Peyer's patch (tissue), 4 donors: ENCODE measurements at regions not wholly inside any gene's neighbourhood (a gene's known extent, or its start where the extent isn't known, plus 50 kb on each side); places are given as distances from the start of the nearest gene placed in this dataset.

Source experiments
- CTCF ChIP-seq, 6 experiments: fragments of 450-650 bp in 4 of 6; fragments of 200-600 bp in 2 of 6; sonication (generic) in 1 of 6; IDR thresholded peaks; one replicate each; pipeline ENCODE4 v1.5.1; 2017 to 2019; ENCODE audit warnings: antibody characterized with exemption in 6 of 6, mild to moderate bottlenecking in 3 of 6, moderate library complexity in 1 of 6
- POLR2A ChIP-seq, 2 donors: fragments of 450-650 bp; IDR thresholded peaks; one replicate each; pipeline ENCODE4 v1.5.1; 2017; ENCODE audit warnings: antibody characterized with exemption in 2 of 2, mild to moderate bottlenecking in 2 of 2, moderate library complexity in 2 of 2

- TF ChIP-seq CTCF (IDR thresholded peaks at IDR 0.05): no peak
- TF ChIP-seq POLR2A (IDR thresholded peaks at IDR 0.05): no peak
Measured at GRCh38 chr20:48569679-48570078, 258.1 kb downstream of the PREX1 start.
